IMR-90 (cell line): ENCODE measurements at regions not wholly inside any gene's neighbourhood (a gene's known extent, or its start where the extent isn't known, plus 50 kb on each side); places are given as distances from the start of the nearest gene placed in this dataset.

Source experiments
- POLR2A ChIP-seq: IDR thresholded peaks from 2 replicates; pipeline ENCODE4 v1.6.1; 2012; ENCODE audit warnings: mild to moderate bottlenecking, low read depth, low read length
- RAD21 ChIP-seq: IDR thresholded peaks from 2 replicates; pipeline ENCODE4 v1.6.1; 2012; ENCODE audit warnings: low read length, improper control_type of control experiment
- RCOR1 ChIP-seq: IDR thresholded peaks from 2 replicates; pipeline ENCODE4 v1.6.1; 2012; ENCODE audit warnings: mild to moderate bottlenecking, low read length, improper control_type of control experiment; ENCODE audit not compliant: insufficient replicate concordance
- TF ChIP-seq, protein P1 (sequence below): conservative IDR thresholded peaks from 2 replicates; pipeline ENCODE4 v1.5.1; 2012; ENCODE audit warnings: mild to moderate bottlenecking, low read depth, low read length, improper control_type of control experiment

DNA sequence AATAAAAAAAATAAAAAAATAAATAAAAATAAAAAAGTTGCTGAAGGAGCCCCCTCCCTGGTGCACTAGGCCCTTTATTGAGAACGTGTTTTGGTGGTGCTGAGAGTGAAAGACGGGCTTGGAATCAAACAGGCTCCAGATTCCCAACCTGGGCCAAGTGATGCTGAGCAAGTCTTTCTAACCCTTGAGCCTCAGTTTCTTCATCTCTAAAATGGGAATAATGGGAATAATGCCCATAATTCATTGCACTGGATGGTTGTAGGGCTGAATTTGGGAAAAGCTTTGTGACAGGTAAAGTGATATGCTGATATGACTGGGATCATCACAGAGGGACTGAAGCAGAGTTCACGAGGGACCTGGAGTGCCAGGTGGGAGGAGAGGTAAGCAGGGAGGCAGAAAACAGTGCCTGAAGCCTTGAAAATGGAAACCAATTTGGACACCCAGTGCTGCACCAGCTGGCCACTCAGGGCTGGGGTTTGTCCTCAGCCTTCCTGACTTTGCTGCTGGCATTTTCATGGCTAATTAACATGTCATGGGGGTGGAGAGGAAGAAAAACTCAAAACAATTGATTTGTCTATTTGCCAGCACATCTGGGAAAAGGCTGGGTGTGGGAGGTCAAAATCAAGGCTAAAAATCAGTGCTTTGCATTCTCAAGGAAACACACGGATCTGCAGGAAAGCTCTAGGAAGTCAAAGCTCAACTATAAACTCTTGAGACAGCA is 241.3 kb downstream of the LOXHD1 start:
- TF ChIP-seq RCOR1 (no peak), POLR2A (no peak), RAD21 (no peak)
- TF ChIP-seq, protein P1, sequence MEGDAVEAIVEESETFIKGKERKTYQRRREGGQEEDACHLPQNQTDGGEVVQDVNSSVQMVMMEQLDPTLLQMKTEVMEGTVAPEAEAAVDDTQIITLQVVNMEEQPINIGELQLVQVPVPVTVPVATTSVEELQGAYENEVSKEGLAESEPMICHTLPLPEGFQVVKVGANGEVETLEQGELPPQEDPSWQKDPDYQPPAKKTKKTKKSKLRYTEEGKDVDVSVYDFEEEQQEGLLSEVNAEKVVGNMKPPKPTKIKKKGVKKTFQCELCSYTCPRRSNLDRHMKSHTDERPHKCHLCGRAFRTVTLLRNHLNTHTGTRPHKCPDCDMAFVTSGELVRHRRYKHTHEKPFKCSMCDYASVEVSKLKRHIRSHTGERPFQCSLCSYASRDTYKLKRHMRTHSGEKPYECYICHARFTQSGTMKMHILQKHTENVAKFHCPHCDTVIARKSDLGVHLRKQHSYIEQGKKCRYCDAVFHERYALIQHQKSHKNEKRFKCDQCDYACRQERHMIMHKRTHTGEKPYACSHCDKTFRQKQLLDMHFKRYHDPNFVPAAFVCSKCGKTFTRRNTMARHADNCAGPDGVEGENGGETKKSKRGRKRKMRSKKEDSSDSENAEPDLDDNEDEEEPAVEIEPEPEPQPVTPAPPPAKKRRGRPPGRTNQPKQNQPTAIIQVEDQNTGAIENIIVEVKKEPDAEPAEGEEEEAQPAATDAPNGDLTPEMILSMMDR = no peak
